Heart right ventricle (tissue), 16 donors: ENCODE measurements at regions not wholly inside any gene's neighbourhood (a gene's known extent, or its start where the extent isn't known, plus 50 kb on each side); places are given as distances from the start of the nearest gene placed in this dataset.

Source experiments
- ATAC-seq, 8 donors: fragments of 200-7000 bp; cut with Tn5 transposase; one replicate each; pipeline ENCODE4 v1.9.1; 2020; ENCODE audit warnings: mild to moderate bottlenecking in 8 of 8, moderate library complexity in 8 of 8, moderate number of reproducible peaks in 1 of 8
- DNase-seq, 2 donors: peaks; one replicate each; pipeline ENCODE4 v3.0.0-alpha.2; 2020
- H3K27ac ChIP-seq, 10 donors: fragments of 200-600 bp; sonication (generic) in 2 of 10; one replicate each; pipeline versions ENCODE4 v1.5.0 to v1.8.0; 2020 to 2022; ENCODE audit warnings: mild to moderate bottlenecking in 3 of 10
- H3K27me3 ChIP-seq, 7 donors: fragments of 200-600 bp; one replicate each; pipeline ENCODE4 v1.8.0; 2021 to 2022; ENCODE audit warnings: mild to moderate bottlenecking in 2 of 7
- H3K36me3 ChIP-seq, 9 donors: fragments of 200-600 bp; sonication (generic) in 1 of 9; one replicate each; pipeline versions ENCODE4 v1.5.0 to v1.8.0; 2020 to 2022; ENCODE audit warnings: mild to moderate bottlenecking in 2 of 9
- H3K4me1 ChIP-seq, 9 donors: fragments of 200-600 bp; sonication (generic) in 1 of 9; one replicate each; pipeline versions ENCODE4 v1.5.0 to v1.8.0; 2020 to 2022; ENCODE audit warnings: mild to moderate bottlenecking in 4 of 9
- H3K4me3 ChIP-seq, 10 donors: fragments of 200-600 bp; sonication (generic) in 2 of 10; one replicate each; pipeline versions ENCODE4 v1.5.0 to v1.8.0; 2020 to 2022; ENCODE audit warnings: mild to moderate bottlenecking in 7 of 10, moderate library complexity in 2 of 10
- H3K9me3 ChIP-seq, 11 donors: fragments of 200-600 bp in 10 of 11; sonication (generic) in 2 of 11; one replicate each; pipeline versions ENCODE4 v1.5.0 to v1.8.0; 2013 to 2022; ENCODE audit warnings: mild to moderate bottlenecking in 2 of 11, control low read depth in 1 of 11, moderate library complexity in 1 of 11
- CTCF ChIP-seq, 9 donors: fragments of 200-600 bp; sonication (generic) in 2 of 9; IDR thresholded peaks; one replicate each; pipeline versions ENCODE4 v1.5.0 to v1.8.0; 2021 to 2022; ENCODE audit warnings: antibody characterized with exemption in 9 of 9, mild to moderate bottlenecking in 5 of 9, moderate library complexity in 1 of 9
- WGBS, 2 donors: extraction: QIAGEN DNeasy Blood & Tissue Kit; methylation state at CpG; one replicate each; pipeline ENCODE4 v1.1.7; 2013; ENCODE audit warnings: inconsistent platforms in 1 of 2; 5-methylcytosine and 5-hydroxymethylcytosine counted together
- intact Hi-C, 10 donors: fragments of 100-400 bp; cut with DNase I; formaldehyde crosslinking; loops; one replicate each; pipeline versions ENCODE4 v1.11.1 to v1.14.2; 2022
- donor health status: Arrhythmogenic right ventricular cardiomyopathy.
- donor health status: ischemic (EF 13 %, LVEDD 7.1; RV severe dilation, severe dysfunction).
- donor health status: healthy with polysubstance abuse.
- donor health status: DM: no; HTN: yes; CAD: no.
- donor health status: DM: no; HTN: no; CAD: no.
- donor health status: ischemic (EF 25% LVEDD 6.9; RV normal size, moderate dysfunction).
- donor health status: ischemic (EF 25% LVEDD 5.7; RV mildly dilated, moderate dysfunction).
- donor health status: healthy.
- donor health status: DM: yes; HTN: yes; CAD: no.
- donor health status: Ischemic cardiomyopathy.
- donor health status: ischemic (EF 35%, LVEDD 5.7; RV mildly dilated, moderate dysfunction).
- donor health status: nonischemic (EF 11% LVEDD 7.7; RV severe dilation, severe dysfunction).
- donor health status: DM: yes; HTN: yes; CAD: no.
- donor health status: PGD.
- donor health status: ischemic (EF 29% LVEDD 5.4; RV normal size, mild dysfunction).
- donor health status: nonischemic (EF 23%, LVEDD 6.1; RV moderate dilation, normal function).

- no peaks in the 10 kb centered on the region for H3K27me3 ChIP-seq
- peaks cover 0 to 11% (median 0%) of the 10 kb centered on the region in 11 donors for H3K9me3 ChIP-seq
- 33 to 41% methylated on average over 1 of the region's 1 CpG for WGBS, 2 donors
- intact Hi-C loops = no loop called here
- no peak for DNase-seq
- H3K4me3 ChIP-seq = no peak overlapping the region
- H3K4me1 ChIP-seq = no peaks in the 10 kb centered on the region
- no peaks in the 10 kb centered on the region for H3K36me3 ChIP-seq
- no peak overlapping the region for H3K27ac ChIP-seq
- TF ChIP-seq CTCF (IDR thresholded peaks at IDR 0.05) = no peak
- no peak for ATAC-seq
Observed at GRCh38 chr12:84186433-84186832, 726.2 kb downstream of the SLC6A15 start.

GRCh38 chr12:84183576-84183975 is 729.0 kb downstream of the SLC6A15 start:
- Histone ChIP-seq H3K4me3 (no peak overlapping the region), H3K27me3 (no peaks in the 10 kb centered on the region), H3K27ac (no peak overlapping the region), H3K4me1 (no peaks in the 10 kb centered on the region), H3K9me3 (no peaks in the 10 kb centered on the region), H3K36me3 (no peaks in the 10 kb centered on the region)
- no peak for TF ChIP-seq CTCF (IDR thresholded peaks at IDR 0.05)
- DNase-seq = no peak
- no peak for ATAC-seq
- intact Hi-C loops = no loop called here
- 34 to 50% methylated on average over 2 of the region's 2 CpGs for WGBS, 2 donors

- H3K27me3 ChIP-seq = no peaks in the 10 kb centered on the region
- H3K9me3 ChIP-seq = no peaks in the 10 kb centered on the region
- intact Hi-C loops = no loop called here
- no peaks in the 10 kb centered on the region for H3K36me3 ChIP-seq
- H3K27ac ChIP-seq = no peak overlapping the region
- ATAC-seq = no peak
- TF ChIP-seq CTCF (IDR thresholded peaks at IDR 0.05) = no peak
- no peaks in the 10 kb centered on the region for H3K4me1 ChIP-seq
- no peak overlapping the region for H3K4me3 ChIP-seq
- no peak for DNase-seq
- WGBS, 2 donors = 78 to 92% methylated on average over 5 of the region's 5 CpGs
Observed at GRCh38 chr12:84174115-84174514, 738.5 kb downstream of the SLC6A15 start.

- Histone ChIP-seq H3K4me3 (no peak overlapping the region), H3K27ac (no peak overlapping the region), H3K4me1 (no peaks in the 10 kb centered on the region), H3K36me3 (no peaks in the 10 kb centered on the region), H3K27me3 (no peaks in the 10 kb centered on the region), H3K9me3 (no peaks in the 10 kb centered on the region)
- DNase-seq = no peak
- intact Hi-C loops = no loop called here
- WGBS, 2 donors = 78 to 87% methylated on average over 4 of the region's 4 CpGs
- ATAC-seq = no peak
- no peak for TF ChIP-seq CTCF (IDR thresholded peaks at IDR 0.05)
Observed at GRCh38 chr12:84172823-84173424, 739.7 kb downstream of the SLC6A15 start.
